GM23338 (cell line): ENCODE measurements at regions not wholly inside any gene's neighbourhood (a gene's known extent, or its start where the extent isn't known, plus 50 kb on each side); places are given as distances from the start of the nearest gene placed in this dataset.

Experiments used
- ATAC-seq: fragments of 200-7000 bp; cut with Tn5 transposase; 3 replicates; pipeline ENCODE4 v1.9.1; 2020
- DNase-seq: peaks from one replicate; pipeline ENCODE4 v3.0.0-alpha.2; 2015; ENCODE audit warnings: low spot score
- H2AFZ ChIP-seq: fragments of 200-600 bp; sonication (generic); 2 replicates; pipeline ENCODE4 v1.8.0; 2016; ENCODE audit warnings: antibody characterized with exemption, mild to moderate bottlenecking, moderate library complexity
- H3F3A ChIP-seq: fragments of 200-600 bp; sonication (generic); replicated peaks from 2 replicates; pipeline ENCODE4 v1.8.0; 2017; ENCODE audit warnings: antibody characterized with exemption, mixed run types, low read depth
- H3K27ac ChIP-seq: fragments of 200-600 bp; sonication (generic); 2 replicates; pipeline ENCODE4 v1.6.1; 2016; ENCODE audit warnings: low read depth
- H3K27me3 ChIP-seq: fragments of 200-600 bp; sonication (generic); 2 replicates; pipeline ENCODE4 v1.8.0; 2016; ENCODE audit warnings: mild to moderate bottlenecking, mixed run types, moderate library complexity; ENCODE audit not compliant: insufficient read depth
- H3K36me3 ChIP-seq: fragments of 200-600 bp; sonication (generic); 2 replicates; pipeline ENCODE4 v1.8.0; 2016; ENCODE audit warnings: mild to moderate bottlenecking; ENCODE audit not compliant: insufficient read depth
- H3K4me1 ChIP-seq: fragments of 200-600 bp; sonication (generic); 2 replicates; pipeline ENCODE4 v1.8.0; 2016; ENCODE audit warnings: mild to moderate bottlenecking, moderate library complexity; ENCODE audit not compliant: insufficient read depth
- H3K4me2 ChIP-seq: fragments of 200-600 bp; sonication (generic); 2 replicates; pipeline ENCODE4 v1.7.1; 2017; ENCODE audit warnings: mixed run types
- H3K4me3 ChIP-seq: fragments of 200-600 bp; sonication (generic); 2 replicates; pipeline ENCODE4 v1.6.1; 2016; ENCODE audit warnings: mixed run types
- H3K79me2 ChIP-seq: fragments of 200-600 bp; sonication (generic); replicated peaks from 2 replicates; pipeline ENCODE4 v1.8.0; 2017; ENCODE audit warnings: mild to moderate bottlenecking; ENCODE audit not compliant: insufficient read depth
- H3K9me2 ChIP-seq: fragments of 200-600 bp; sonication (generic); 2 replicates; pipeline ENCODE4 v1.8.0; 2017; ENCODE audit not compliant: insufficient read depth
- H4K20me1 ChIP-seq: fragments of 200-600 bp; sonication (generic); replicated peaks from 2 replicates; pipeline ENCODE4 v1.8.0; 2017; ENCODE audit warnings: mild to moderate bottlenecking; ENCODE audit not compliant: insufficient read depth
- H3K27ac Mint-ChIP-seq: 2 replicates; pipeline ENCODE4 v1.8.0; 2020; ENCODE audit warnings: inconsistent platforms, mild to moderate bottlenecking, moderate library complexity, mixed read lengths
- H3K27me3 Mint-ChIP-seq: 3 replicates; pipeline ENCODE4 v1.8.0; 2022; ENCODE audit warnings: low read depth, mild to moderate bottlenecking, moderate library complexity, mixed read lengths, inconsistent platforms; ENCODE audit not compliant: insufficient read depth, poor library complexity
- H3K36me3 Mint-ChIP-seq: 3 replicates; pipeline ENCODE4 v1.8.0; 2021; ENCODE audit warnings: low read depth, mild to moderate bottlenecking, inconsistent platforms, moderate library complexity, mixed read lengths
- H3K4me1 Mint-ChIP-seq: 3 replicates; pipeline ENCODE4 v1.8.0; 2020; ENCODE audit warnings: mild to moderate bottlenecking, inconsistent platforms, mixed read lengths
- H3K4me3 Mint-ChIP-seq: 3 replicates; pipeline ENCODE4 v1.8.0; 2021; ENCODE audit warnings: moderate library complexity, mild to moderate bottlenecking, inconsistent platforms, mixed read lengths
- H3K9me3 Mint-ChIP-seq: 3 replicates; pipeline ENCODE4 v1.8.0; 2020; ENCODE audit warnings: moderate library complexity, mild to moderate bottlenecking, inconsistent platforms, mixed read lengths
- EZH2 ChIP-seq: fragments of 200-600 bp; sonication (generic); IDR thresholded peaks from one replicate; pipeline ENCODE4 v1.8.0; 2017; ENCODE audit warnings: antibody characterized with exemption, mild to moderate bottlenecking, low read depth; ENCODE audit not compliant: unreplicated experiment
- EZH2phosphoT487 ChIP-seq: fragments of 200-600 bp; sonication (generic); IDR thresholded peaks from one replicate; pipeline ENCODE4 v1.8.1; 2018; ENCODE audit warnings: antibody characterized with exemption; ENCODE audit not compliant: unreplicated experiment
- JUNB ChIP-seq: IDR thresholded peaks from one replicate; pipeline ENCODE4 v1.6.1; 2016; ENCODE audit warnings: antibody characterized with exemption; ENCODE audit not compliant: unreplicated experiment
- NANOG ChIP-seq: IDR thresholded peaks from 2 replicates; pipeline ENCODE4 v1.6.1; 2016; ENCODE audit warnings: antibody characterized with exemption, borderline replicate concordance
- POLR2AphosphoS5 ChIP-seq: IDR thresholded peaks from 2 replicates; pipeline ENCODE4 v1.6.1; 2016; ENCODE audit warnings: antibody characterized with exemption, low read depth
- ZNF331 ChIP-seq: fragments of 250-450 bp; sonication (Bioruptor Pico); IDR thresholded peaks from 2 replicates; pipeline ENCODE4 v1.5.0; 2020; ENCODE audit warnings: low read depth, mild to moderate bottlenecking, moderate library complexity
- TF ChIP-seq, protein P1 (sequence below), 2 experiments: fragments of 200-600 bp in 1 of 2; sonication (generic) in 1 of 2; conservative IDR thresholded peaks; 2 replicates each; pipeline versions ENCODE4 v1.5.1 to v1.6.1; 2016 to 2017; ENCODE audit warnings: antibody characterized with exemption in 2 of 2, low read depth in 2 of 2, mild to moderate bottlenecking in 2 of 2, moderate library complexity in 1 of 2
- TF ChIP-seq, protein P2 (sequence below): IDR thresholded peaks from one replicate; pipeline ENCODE4 v1.6.1; 2018; ENCODE audit warnings: antibody characterized with exemption; ENCODE audit not compliant: unreplicated experiment
- TF ChIP-seq, protein P3 (sequence below): IDR thresholded peaks from 2 replicates; pipeline ENCODE4 v1.6.1; 2016; ENCODE audit warnings: antibody characterized with exemption

DNA sequence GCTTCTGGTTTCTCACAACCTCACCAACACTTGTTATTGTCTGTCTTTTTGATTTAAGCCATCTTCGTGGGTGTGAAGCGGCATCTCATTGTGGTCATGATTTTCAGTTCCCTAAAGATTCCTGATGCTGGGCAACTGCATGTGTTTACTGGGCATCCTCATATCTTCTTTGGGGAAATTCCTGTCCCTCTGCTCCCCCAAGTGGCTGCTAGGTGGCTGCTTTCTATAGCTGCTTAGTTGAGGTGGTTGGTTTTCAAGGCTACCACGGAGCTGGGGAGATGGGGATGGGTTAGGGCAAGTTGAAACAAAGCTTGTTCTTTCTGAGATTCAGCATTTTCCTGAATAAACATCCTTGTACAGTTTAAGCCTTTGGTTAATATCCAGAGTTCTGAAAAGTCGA is 403.9 kb upstream of the SULF2 start:
- DNase-seq = peak; percentile 53
- Histone ChIP-seq H3K4me1 (0 out of 2 replicates have a peak, but pooled peaks cover 3% of the 10 kb centered on the region), H3K27ac (no peak overlapping the region), H2AFZ (no peak overlapping the region), H3K27me3 (no peaks in the 10 kb centered on the region), H3K4me2 (no peak overlapping the region), H3F3A (no peaks in the 10 kb centered on the region), H3K9me2 (peaks cover 7% of the 10 kb centered on the region; the same call in 1 of the 2 replicates), H3K36me3 (no peaks in the 10 kb centered on the region), H3K4me3 (no peak overlapping the region), H4K20me1 (no peaks in the 10 kb centered on the region), H3K79me2 (no peaks in the 10 kb centered on the region)
- TF ChIP-seq EZH2phosphoT487 (no peak), POLR2AphosphoS5 (no peak)
- TF ChIP-seq, protein P1, sequence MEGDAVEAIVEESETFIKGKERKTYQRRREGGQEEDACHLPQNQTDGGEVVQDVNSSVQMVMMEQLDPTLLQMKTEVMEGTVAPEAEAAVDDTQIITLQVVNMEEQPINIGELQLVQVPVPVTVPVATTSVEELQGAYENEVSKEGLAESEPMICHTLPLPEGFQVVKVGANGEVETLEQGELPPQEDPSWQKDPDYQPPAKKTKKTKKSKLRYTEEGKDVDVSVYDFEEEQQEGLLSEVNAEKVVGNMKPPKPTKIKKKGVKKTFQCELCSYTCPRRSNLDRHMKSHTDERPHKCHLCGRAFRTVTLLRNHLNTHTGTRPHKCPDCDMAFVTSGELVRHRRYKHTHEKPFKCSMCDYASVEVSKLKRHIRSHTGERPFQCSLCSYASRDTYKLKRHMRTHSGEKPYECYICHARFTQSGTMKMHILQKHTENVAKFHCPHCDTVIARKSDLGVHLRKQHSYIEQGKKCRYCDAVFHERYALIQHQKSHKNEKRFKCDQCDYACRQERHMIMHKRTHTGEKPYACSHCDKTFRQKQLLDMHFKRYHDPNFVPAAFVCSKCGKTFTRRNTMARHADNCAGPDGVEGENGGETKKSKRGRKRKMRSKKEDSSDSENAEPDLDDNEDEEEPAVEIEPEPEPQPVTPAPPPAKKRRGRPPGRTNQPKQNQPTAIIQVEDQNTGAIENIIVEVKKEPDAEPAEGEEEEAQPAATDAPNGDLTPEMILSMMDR (conservative IDR thresholded peaks at IDR 0.05; ENCODE audit: low read depth in 2 of 2) = peak; percentile 52 to 70
- Mint-ChIP-seq H3K27ac (no peak overlapping the region; the same call in 1 of the 2 replicates), H3K4me1 (peaks cover 6% of the 10 kb centered on the region), H3K9me3 (no peaks in the 10 kb centered on the region), H3K27me3 (peaks cover 2% of the 10 kb centered on the region), H3K4me3 (no peak overlapping the region), H3K36me3 (no peaks in the 10 kb centered on the region)
- peak; percentile 85 for ATAC-seq

DNA sequence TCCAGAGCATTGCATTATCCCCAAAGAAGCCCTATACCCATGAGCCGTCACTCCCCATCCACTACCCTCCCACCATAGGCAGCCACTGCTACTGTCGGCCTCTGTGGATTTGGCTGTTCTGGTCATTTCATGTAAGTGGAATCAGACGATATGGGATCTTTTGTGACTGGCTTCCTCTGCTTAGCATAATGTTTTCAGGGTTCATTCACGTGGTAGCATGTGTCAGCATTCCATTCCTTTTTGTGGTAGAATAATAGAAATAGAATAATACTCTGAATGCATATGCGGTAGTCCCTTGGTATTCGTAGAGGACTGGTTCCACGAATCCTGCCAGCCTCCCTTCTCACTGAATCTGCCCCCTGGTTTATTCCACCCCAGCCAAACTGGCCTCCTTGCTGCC is 402.6 kb upstream of the SULF2 start:
- no peak overlapping the region for H3K4me2 ChIP-seq
- Mint-ChIP-seq H3K4me3 (no peak overlapping the region), H3K36me3 (no peaks in the 10 kb centered on the region), H3K4me1 (peaks cover 6% of the 10 kb centered on the region), H3K27me3 (peaks cover 2% of the 10 kb centered on the region), H3K27ac (no peak overlapping the region), H3K9me3 (no peaks in the 10 kb centered on the region)
- no peak overlapping the region for H2AFZ ChIP-seq
- H3K27ac ChIP-seq = no peak overlapping the region
- H3K27me3 ChIP-seq = no peaks in the 10 kb centered on the region
- ATAC-seq (no peak), DNase-seq (no peak)
- H3K9me2 ChIP-seq = peaks cover 11% of the 10 kb centered on the region
- no peaks in the 10 kb centered on the region for H3K79me2 ChIP-seq
- no peaks in the 10 kb centered on the region for H4K20me1 ChIP-seq
- H3F3A ChIP-seq = no peaks in the 10 kb centered on the region
- H3K36me3 ChIP-seq = no peaks in the 10 kb centered on the region
- TF ChIP-seq ZNF331 (CRISPR knock-in tag) (no peak), NANOG (no peak), JUNB (no peak), POLR2AphosphoS5 (no peak), EZH2 (no peak)
- TF ChIP-seq, protein P2, sequence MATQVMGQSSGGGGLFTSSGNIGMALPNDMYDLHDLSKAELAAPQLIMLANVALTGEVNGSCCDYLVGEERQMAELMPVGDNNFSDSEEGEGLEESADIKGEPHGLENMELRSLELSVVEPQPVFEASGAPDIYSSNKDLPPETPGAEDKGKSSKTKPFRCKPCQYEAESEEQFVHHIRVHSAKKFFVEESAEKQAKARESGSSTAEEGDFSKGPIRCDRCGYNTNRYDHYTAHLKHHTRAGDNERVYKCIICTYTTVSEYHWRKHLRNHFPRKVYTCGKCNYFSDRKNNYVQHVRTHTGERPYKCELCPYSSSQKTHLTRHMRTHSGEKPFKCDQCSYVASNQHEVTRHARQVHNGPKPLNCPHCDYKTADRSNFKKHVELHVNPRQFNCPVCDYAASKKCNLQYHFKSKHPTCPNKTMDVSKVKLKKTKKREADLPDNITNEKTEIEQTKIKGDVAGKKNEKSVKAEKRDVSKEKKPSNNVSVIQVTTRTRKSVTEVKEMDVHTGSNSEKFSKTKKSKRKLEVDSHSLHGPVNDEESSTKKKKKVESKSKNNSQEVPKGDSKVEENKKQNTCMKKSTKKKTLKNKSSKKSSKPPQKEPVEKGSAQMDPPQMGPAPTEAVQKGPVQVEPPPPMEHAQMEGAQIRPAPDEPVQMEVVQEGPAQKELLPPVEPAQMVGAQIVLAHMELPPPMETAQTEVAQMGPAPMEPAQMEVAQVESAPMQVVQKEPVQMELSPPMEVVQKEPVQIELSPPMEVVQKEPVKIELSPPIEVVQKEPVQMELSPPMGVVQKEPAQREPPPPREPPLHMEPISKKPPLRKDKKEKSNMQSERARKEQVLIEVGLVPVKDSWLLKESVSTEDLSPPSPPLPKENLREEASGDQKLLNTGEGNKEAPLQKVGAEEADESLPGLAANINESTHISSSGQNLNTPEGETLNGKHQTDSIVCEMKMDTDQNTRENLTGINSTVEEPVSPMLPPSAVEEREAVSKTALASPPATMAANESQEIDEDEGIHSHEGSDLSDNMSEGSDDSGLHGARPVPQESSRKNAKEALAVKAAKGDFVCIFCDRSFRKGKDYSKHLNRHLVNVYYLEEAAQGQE = no peak
- TF ChIP-seq, protein P1 (conservative IDR thresholded peaks at IDR 0.05; ENCODE audit: low read depth in 2 of 2) = no peak
- TF ChIP-seq, protein P3, sequence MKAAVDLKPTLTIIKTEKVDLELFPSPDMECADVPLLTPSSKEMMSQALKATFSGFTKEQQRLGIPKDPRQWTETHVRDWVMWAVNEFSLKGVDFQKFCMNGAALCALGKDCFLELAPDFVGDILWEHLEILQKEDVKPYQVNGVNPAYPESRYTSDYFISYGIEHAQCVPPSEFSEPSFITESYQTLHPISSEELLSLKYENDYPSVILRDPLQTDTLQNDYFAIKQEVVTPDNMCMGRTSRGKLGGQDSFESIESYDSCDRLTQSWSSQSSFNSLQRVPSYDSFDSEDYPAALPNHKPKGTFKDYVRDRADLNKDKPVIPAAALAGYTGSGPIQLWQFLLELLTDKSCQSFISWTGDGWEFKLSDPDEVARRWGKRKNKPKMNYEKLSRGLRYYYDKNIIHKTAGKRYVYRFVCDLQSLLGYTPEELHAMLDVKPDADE = no peak
- no peak overlapping the region for H3K4me3 ChIP-seq
- H3K4me1 ChIP-seq = 0 out of 2 replicates have a peak, but pooled peaks cover 3% of the 10 kb centered on the region
